BJ (cell line): ENCODE measurements at regions not wholly inside any gene's neighbourhood (a gene's known extent, or its start where the extent isn't known, plus 50 kb on each side); places are given as distances from the start of the nearest gene placed in this dataset.
A peak's percentile ranks its signal among the peaks of the same experiment; 100 is the strongest.

Source experiments
- CTCF ChIA-PET: fragments of 350-600 bp; formaldehyde crosslinking; extraction: SDS; loops from one replicate; lab custom pipeline; 2021; ENCODE audit warnings: antibody characterized with exemption, inconsistent platforms; lab: Yijun Ruan, JAX
- POLR2A ChIA-PET: fragments of 300-600 bp; sonication (Branson Sonifier 250); formaldehyde crosslinking; extraction: SDS; loops from one replicate; lab custom pipeline; 2021; ENCODE audit warnings: antibody characterized with exemption; lab: Charles Lee
- DNase-seq: peaks from one replicate; pipeline ENCODE4 v3.0.0-alpha.2; 2011; ENCODE audit warnings: low read depth
- H3K27me3 ChIP-seq: 2 replicates; pipeline ENCODE4 v1.6.0; 2011; ENCODE audit warnings: low read length; ENCODE audit not compliant: control insufficient read depth, insufficient read depth
- H3K36me3 ChIP-seq: 2 replicates; pipeline ENCODE4 v1.5.1; 2011; ENCODE audit warnings: low read length; ENCODE audit not compliant: control insufficient read depth, insufficient read depth
- H3K4me3 ChIP-seq: 2 replicates; pipeline ENCODE4 v1.5.1; 2011; ENCODE audit warnings: low read depth, mild to moderate bottlenecking, control low read depth, low read length
- TF ChIP-seq, protein P1 (sequence below): IDR thresholded peaks from 2 replicates; pipeline ENCODE4 v1.5.1; 2011; ENCODE audit warnings: low read depth, mild to moderate bottlenecking, control low read depth, inconsistent platforms, low read length, moderate library complexity; ENCODE audit not compliant: insufficient read depth

GRCh38 chr13:109480011-109480955 is 306.1 kb downstream of the IRS2 start:
- no peak for DNase-seq
- H3K36me3 ChIP-seq: no peaks in the 10 kb centered on the region
- ChIA-PET CTCF (no interaction called here), POLR2A (no interaction called here)
- no peak overlapping the region for H3K4me3 ChIP-seq
- H3K27me3 ChIP-seq: peaks cover 2% of the 10 kb centered on the region; the same call in 1 of the 2 replicates
- TF ChIP-seq, protein P1, sequence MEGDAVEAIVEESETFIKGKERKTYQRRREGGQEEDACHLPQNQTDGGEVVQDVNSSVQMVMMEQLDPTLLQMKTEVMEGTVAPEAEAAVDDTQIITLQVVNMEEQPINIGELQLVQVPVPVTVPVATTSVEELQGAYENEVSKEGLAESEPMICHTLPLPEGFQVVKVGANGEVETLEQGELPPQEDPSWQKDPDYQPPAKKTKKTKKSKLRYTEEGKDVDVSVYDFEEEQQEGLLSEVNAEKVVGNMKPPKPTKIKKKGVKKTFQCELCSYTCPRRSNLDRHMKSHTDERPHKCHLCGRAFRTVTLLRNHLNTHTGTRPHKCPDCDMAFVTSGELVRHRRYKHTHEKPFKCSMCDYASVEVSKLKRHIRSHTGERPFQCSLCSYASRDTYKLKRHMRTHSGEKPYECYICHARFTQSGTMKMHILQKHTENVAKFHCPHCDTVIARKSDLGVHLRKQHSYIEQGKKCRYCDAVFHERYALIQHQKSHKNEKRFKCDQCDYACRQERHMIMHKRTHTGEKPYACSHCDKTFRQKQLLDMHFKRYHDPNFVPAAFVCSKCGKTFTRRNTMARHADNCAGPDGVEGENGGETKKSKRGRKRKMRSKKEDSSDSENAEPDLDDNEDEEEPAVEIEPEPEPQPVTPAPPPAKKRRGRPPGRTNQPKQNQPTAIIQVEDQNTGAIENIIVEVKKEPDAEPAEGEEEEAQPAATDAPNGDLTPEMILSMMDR: no peak

- ChIA-PET POLR2A (no interaction called here), CTCF (no interaction called here)
- Histone ChIP-seq H3K4me3 (no peak overlapping the region), H3K27me3 (peaks cover 2% of the 10 kb centered on the region; the same call in 1 of the 2 replicates), H3K36me3 (no peaks in the 10 kb centered on the region)
- TF ChIP-seq, protein P1: no peak
- no peak for DNase-seq
Measured at GRCh38 chr13:109479534-109479933, 306.8 kb downstream of the IRS2 start.

- H3K27me3 ChIP-seq: peaks cover 2% of the 10 kb centered on the region; the same call in 1 of the 2 replicates
- no peak for DNase-seq
- TF ChIP-seq, protein P1: no peak
- POLR2A ChIA-PET: no interaction called here
- no peaks in the 10 kb centered on the region for H3K36me3 ChIP-seq
- H3K4me3 ChIP-seq: no peak overlapping the region
- CTCF ChIA-PET: no interaction called here
Measured at GRCh38 chr13:109476001-109476400, 310.4 kb downstream of the IRS2 start.

DNA sequence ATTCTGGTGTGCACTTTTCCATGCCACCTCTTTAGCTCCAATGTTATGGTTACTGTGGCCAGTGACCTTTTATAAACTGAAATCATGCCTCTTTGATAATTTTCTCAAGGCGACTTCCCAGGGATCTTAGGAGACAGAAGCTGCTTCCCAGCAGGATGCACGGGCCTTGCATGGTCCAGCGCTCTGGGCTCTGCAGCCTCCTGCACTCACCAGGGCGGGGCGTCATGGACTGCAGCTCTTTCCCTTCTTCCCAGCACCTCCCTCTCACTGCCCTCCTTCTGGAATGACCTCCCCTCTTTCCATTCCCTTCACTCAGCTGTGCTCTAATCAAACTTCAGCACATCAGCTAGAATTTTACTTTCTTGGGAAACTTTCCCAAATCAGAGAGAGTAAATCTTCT is 318.3 kb downstream of the IRS2 start:
- POLR2A ChIA-PET: no interaction called here

GRCh38 chr13:109465148-109465547 is 321.2 kb downstream of the IRS2 start:
- ChIA-PET POLR2A (no interaction called here), CTCF (interaction anchor here (0.7 kb wide), 1 partner anchor 336 kb away, joined by 3 read pairs; no protein-coding TSS in a partner anchor)
- TF ChIP-seq, protein P1: no peak
- peak; percentile 26 for DNase-seq
- H3K27me3 ChIP-seq: no peaks in the 10 kb centered on the region
- H3K4me3 ChIP-seq: no peak overlapping the region
- H3K36me3 ChIP-seq: no peaks in the 10 kb centered on the region

More for the DNA sequence above, 318.3 kb downstream of the IRS2 start:
- Histone ChIP-seq H3K36me3 (no peaks in the 10 kb centered on the region), H3K27me3 (no peaks in the 10 kb centered on the region), H3K4me3 (no peak overlapping the region)
- TF ChIP-seq, protein P1: no peak
- no peak for DNase-seq
- CTCF ChIA-PET: no interaction called here
